DMS114 treated with DMSO at 0.1 percent for 48 hours (cell line): ENCODE measurements at regions not wholly inside any gene's neighbourhood (a gene's known extent, or its start where the extent isn't known, plus 50 kb on each side); places are given as distances from the start of the nearest gene placed in this dataset.
"Not testable (repeated sequence)": the region's sequence is repeated elsewhere in the genome, so short reads cannot be mapped to it uniquely, and the experiment has no call there.

Source experiments
- DNase-seq: peaks from one replicate; lab custom pipeline; 2025; ENCODE audit not compliant: unreplicated experiment; lab: John Stamatoyannopoulos, UW

DNA sequence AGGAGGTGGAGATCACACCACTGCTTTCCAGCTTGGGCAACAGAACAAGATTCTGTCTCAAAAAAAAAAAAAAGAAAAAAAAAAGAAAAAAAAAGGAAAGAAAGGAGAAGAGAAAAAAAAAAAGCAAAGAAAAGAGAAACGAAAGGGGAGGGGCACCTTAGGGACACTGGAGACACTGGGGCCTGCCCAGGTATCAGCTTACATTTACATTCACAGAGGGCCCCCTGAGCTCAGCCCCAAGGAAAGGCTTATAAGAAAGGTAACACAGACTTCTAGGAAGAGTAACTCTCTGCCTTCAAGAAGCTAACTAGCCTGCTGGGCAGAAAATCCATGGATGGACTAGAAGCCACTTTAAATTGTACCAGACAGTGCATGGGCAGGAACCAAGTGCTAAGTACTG is 108.8 kb downstream of the NPY start:
- no peak for DNase-seq

DNA sequence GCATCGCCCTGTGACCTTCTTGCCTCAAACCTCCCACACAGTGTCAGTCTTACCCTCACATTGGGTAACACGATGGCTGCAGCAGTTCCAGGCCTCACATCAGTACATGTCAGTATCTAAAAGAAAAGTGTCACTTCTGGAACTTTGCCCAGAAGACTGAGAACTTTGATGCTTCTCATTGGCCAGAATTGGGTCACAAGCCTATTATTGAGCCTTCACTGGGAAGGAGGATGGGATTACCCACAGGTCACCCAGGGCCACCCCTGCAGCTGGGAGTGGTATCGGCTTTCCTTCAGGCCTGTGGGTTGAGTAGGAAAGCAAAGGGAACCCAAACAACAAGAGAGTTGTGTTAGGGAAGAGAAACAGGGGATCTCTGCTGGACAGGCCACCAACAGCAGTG is 111.5 kb downstream of the NPY start:
- no peak for DNase-seq

DNA sequence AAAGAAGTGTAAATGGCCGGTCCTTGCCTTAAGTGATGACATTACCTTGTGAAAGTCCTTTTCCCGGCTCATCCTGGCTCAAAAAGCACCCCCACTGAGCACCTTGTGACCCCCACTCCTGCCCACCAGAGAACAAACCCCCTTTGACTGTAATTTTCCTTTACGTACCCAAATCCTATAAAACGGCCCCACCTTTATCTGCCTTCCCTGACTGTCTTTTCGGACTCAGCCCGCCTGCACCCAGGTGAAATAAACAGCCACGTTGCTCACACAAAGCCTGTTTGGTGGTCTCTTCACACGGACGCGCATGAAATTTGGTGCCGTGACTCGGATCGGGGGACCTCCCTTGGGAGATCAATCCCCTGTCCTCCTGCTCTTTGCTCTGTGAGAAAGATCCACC is 112.4 kb downstream of the NPY start:
- not testable (repeated sequence) for DNase-seq

DNA sequence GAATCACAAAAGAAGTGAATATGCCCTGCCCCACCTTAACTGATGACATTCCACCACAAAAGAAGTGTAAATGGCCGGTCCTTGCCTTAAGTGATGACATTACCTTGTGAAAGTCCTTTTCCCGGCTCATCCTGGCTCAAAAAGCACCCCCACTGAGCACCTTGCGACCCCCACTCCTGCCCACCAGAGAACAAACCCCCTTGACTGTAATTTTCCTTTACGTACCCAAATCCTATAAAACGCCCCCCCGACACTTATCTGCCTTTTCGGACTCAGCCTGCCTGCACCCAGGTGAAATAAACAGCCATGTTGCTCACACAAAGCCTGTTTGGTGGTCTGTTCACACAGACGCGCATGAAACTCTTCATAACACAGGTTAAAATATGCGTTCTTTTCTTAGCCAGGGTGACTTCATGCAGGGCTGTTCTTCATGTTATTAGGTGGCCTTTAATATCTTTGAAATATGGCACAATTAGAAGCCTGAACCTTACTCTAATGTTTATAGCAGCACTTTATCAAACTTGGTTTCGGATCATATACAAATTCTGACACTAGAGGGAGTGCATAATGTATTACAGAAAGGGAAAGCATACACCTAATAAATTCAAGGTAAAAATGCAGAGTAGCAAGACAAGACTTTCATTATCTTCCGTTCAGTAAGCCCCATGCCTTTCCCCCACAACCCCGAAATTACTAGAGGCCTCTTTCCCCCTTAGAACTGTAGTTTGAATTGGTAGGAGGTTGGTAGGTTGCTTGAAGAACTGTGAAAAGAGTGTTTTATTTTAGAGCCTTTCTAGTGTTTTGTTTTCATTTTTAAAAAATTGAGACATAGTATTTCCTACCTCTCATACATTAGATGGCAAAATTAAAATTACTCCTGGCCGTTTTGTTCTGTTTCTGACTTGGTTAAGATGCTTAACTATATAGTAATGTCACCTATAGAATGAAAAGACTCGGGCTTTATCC is 117.9 kb downstream of the NPY start:
- peak; percentile 15 for DNase-seq

DNA sequence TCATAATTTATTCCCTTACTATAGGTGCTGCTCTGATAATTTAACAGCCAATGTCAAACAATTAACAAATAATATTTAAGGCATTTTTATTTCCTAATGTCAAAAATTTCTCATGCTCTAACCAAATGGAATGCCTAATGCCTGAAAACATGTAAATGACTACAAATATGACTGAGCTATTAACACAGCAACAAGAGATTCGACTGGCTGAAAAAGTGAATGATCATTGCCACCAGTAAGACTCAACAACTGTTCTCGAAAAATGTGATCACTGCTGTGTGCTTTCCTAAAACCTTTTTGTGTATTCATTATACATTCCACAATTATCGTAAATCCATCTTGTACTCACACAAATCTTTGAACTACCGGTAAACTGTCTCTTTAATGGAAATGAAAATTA is 118.7 kb downstream of the NPY start:
- DNase-seq, result no peak

DNA sequence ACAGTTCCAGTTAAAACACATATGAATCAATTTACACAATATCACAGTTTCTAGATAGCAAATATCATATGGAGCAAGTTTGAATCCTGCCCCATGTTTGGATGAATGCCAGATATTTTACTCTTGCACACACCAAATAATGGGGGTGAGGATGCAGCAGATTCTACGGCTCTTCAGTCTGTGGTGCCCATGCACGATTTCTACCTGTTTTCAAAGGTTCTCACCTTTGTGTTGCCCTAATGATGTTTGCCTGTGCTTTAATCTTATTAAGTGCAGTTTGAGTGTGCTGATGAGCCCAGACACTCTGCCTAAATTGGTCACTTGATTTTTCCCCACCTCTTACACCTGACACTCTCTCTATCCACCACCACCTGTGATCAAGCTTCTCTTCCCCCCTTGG is 119.6 kb downstream of the NPY start:
- no peak for DNase-seq

DNA sequence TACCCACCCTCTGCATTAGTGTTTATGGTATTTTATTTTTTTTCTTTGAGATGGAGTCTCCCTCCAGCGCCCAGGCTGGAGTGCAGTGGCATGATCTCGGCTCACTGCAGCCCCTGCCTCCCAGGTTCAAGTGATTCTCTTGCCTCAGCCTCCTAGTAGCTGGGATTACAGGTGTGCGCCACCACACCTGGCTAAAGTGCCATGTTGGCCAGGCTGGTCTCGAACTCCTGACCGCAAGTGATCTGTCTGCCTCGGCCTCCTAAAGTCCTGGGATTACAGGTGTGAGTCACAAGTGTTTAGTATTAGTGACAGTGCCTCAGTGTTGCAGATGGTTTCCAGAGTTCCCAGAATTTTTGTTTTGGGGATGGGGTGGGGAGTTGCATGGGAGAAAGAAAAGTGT is 120.3 kb downstream of the NPY start:
- no peak for DNase-seq

DNA sequence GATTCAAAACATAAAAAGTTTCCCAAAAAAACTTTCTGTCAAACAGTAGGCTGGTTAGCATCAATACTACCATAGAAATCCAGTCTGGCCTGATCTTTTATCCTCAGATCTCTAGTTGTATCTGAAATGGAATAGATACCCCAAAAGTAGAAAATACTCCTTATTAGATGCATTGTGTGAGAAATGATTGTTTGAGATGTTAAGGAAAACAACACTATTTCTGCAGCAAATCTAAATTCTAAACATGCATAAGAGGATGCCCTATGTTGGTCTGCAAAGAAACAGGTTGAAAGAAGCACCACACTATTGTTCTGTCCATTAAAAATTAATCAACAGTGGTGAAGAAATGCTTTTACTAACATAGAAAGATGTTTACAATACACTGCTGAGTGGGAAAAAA is 121.0 kb downstream of the NPY start:
- no peak for DNase-seq

DNA sequence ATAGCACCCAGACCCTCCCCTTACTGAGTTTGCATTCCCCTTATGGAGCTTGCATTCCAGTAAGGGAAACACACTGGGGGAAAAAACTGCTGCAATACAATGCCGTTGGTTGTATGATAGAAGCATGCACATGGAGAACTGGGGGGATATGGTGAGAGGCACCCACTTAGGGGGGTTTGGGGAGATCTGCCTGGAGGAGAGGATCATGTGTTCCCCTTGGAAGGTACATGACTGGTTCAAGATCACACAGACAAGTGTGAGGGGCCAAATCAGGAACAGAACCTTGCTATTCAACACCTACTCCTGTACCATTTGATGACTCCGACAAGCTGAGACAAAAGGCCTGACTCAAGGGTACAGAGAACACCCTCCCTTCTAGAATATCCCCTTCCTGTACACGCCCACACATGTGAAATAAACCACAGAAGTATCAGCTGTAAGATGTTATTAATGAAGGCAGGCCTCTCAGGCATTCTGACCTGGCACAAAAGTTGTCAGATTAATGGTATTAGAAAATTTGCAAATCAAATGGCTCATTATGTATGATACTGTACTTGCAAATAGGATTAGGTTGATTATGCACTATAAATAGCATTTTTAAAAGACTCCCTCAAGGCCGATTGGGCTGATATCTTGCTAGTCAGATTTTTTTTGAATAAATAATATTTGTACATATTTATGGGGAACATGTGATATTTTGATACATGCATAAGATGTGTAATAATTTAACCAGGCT is 122.2 kb downstream of the NPY start:
- no peak for DNase-seq

DNA sequence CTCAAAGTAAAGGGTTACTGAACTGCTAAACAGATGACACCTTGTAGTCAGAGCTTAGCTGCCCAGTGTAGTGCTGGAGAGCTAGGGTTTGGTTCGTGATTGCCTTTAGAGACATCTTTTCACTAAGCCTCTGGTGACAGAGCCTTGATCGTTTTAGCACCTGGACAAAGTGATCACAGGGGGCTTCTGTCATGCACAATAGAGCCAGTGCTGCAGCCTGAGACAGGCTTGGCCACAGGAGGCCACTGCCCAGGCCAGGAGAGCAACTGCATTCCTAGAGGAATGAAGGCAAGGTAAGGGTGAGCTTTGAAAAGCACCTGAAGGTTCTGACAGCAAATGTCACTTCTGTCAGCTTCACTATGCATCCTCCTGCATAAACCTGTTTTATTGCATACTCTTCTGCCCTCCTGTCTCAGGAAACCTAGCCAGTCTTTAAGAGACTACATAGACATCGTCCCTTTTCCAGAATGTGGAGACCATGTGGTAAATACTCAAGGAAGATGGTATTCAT is 122.9 kb downstream of the NPY start:
- DNase-seq, result no peak

DNA sequence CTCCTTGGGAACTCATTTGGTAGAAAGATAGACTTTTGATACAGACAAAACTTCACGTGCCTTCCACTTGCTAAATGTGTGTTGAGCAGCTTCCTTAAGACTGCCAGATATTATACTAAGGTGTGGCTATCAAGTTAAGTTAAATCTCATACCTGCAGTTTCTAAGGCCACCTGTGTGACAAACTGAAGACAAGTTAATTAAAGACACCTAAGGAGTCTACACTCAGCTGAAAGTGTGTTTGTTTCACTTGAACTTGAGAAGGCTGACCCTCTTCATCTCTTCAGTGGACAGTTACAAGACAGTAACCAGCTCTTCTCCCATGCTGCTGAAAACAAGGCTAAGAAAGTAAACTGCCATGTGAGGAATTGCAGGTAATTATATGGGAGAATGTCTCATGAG is 124.0 kb downstream of the NPY start:
- no peak for DNase-seq

DNA sequence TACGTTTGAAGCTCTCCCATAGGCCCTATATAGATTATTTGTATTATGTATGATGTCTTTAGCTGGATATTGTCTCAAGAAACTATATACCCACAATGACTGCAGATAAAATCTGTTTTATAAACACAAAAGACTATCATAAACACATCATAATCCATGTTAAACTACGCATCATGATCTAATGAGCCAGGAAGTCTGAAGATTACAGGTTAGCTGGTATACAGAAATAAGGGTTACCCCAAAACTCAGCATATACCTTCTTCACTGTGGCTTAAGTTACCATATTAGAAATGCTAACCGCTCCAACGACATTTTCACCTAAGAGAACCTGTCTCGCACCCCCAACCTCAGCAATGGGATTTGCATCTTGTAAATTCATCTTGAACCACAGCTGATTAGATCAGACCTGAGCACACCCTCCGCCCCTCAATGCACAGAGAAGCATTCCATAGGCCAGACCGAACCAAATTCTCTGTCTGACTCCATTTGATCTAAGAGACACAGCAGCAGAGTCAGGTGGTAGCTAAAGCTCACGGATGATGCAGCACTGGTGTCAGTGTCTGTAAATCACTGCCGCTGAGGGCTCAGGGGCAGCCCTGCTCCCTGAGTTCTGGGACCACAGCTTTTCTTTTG is 124.9 kb downstream of the NPY start:
- DNase-seq, result no peak

DNA sequence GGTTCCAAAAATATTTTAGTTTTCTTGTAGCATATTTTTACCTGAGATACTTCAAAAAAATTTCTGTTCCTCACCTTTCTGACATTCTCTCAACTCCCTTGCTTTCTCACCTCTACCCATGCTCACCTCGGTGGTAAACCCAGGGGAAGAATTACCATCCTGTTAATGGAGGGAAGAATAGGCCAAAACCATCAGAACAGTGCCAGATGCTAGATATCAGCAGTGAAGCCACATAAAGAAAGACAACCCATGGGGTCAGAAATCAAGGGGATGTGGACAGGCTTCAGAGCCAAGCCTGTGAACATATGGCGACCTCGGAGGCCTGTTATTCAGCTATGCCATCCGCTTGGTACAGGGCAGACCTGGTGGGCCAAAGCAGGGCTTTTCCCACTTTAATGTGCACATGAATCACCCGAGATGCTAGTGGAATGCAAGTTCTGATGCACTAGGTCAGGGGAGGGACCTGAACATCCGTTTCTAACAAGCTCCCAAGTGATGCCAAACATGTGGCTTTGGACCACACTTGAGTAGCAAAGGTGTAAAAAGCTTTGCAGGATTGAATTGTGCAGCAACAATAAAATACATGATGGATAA is 125.5 kb downstream of the NPY start:
- DNase-seq, result no peak

DNA sequence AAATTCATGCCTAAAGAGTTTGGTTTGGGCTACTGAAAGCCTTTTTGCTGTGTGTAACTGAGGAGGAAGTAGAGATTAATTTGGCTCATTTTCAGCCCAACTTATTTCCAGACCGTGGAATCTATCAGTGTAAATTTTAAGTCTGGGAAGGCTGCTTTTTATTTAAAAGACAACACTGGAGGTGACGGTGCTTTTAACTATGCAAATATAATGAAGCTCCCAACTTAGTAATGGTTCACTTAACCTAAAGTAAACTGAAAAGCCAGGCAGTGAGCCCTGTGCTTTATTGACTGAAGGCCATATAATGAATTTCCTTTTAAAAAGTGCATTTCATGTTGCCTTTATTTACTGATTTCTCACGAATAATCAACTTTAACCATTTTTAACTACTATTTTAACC is 127.2 kb downstream of the NPY start:
- no peak for DNase-seq

DNA sequence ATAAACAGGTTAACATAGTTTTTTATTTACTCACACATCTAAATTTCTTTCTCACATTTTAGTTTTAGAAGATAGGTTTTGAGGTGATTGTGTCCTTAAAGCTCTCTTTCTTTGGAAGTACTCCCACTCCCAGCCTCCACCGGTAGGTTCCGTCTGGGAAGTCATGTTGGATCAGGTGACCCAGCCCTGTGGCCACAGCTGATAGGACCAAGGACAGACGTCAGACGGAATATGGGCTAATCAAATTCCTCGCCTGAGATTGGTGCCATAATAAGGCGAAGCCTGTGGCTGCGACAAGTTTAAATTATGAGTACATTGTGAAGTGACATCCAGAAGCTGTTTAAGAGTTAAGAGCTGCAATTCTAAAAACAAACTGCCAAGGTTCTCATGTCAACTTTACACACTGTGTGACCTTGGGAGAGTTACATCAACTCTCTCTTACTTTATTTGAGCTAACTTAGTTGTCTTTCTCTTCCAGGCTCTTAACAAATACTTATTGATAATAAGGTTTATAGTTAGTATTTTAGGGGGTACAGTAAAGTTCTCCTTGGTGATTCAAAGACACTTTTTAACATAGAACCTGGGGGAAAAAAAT is 133.6 kb downstream of the NPY start:
- no peak for DNase-seq

DNA sequence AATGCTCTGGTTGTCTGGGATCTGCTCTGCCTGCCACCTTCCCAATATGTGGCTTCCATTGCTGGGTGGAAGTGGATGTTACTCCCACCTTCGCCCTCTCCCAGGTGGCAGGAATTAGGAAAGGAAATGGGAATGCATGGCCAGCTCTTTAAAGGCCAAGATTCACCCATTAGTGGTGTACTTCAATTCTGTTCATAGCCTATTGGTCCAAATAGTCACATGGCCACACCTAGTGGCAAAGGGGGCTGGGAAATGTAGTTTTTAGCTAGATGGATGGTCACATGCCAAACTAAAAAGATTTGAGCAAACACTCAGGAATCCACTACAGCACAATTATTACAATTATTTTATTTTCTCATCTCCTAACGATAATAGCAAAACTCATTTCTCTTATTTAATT is 135.1 kb downstream of the NPY start:
- DNase-seq, result no peak

DNA sequence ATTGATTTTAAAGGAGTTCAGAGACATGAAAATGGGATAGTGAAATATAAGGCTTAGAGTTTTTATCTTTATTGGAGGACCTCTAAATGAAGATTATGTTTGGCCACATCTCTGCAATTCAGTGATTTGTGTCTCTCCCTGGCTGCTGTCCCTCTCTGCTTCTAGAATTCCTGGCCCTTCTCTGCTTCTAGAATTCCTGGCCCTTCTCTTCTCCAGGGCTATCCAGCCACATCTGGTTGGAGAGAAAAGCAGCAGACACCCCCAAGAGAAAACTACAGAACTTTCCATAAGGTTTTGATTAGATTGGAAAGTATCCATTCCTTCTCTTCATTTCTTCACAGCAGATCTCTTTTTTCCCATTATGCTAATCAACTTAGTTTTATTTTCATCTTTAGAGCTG is 135.5 kb downstream of the NPY start:
- no peak for DNase-seq

DNA sequence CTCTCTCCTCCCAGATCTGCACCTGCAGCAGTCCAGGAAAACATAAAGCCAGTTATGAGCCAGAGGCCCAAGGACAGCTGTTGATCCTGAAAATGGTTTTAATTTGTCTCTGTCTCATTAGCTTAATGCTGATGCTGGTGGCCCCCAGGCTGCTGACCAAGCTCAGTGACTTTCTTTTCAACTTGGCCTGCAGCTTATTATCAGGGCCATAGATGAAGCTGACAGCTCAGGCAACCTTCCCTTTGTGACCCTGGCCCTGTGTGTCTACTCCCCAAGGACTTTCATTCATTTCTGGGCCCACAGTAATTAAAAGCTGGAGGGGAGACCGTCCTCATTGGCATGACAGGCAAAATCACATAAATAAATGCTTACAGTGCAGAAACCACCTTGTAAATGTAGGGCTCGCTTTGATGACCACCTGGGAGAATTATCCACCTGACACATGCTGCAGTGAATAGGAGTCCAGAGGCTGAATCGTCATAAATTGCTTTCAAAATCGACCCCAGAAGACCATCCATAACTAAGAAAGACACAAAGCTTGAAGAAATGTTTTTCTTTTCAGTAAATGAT is 138.5 kb downstream of the NPY start:
- no peak for DNase-seq

DNA sequence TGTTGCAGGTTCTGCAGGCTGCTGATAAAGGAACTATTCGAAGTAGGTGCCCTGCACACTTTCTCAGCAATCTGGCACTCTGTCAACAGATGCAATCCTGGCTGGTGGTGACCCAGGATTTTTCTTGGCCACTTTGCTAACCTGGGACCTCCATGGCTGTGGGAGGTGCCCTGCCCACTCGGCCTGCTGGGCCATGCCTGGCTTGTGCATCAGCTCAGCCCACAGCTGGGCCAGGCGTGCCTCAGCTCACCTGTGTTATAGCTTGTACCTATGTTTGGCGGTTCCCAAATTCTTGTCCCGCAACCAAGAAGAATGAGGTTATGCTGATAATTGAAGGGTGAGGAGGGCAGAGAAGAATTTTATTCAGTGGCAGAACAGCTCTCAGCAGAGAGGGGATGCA is 141.7 kb downstream of the NPY start:
- DNase-seq, result no peak

DNA sequence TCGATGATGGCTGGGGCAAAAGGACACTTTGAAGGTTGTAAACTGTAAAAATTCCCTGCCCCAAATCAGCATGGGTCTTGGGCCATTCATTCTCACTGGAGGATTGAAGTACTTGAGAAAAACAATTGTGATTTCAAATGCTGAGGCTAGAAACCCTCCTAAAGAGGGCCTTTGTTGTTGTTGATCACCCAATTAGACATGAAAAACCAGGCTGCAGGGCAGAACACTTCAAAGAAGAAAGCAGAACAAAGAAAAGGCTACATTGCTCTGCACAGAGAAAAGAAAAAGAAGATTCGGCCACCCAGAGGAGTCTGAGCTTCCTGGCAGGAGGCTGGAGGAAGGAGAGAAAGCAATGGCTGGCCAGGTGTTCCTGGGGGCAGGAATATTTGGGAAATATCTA is 143.1 kb downstream of the NPY start:
- DNase-seq, result no peak

DNA sequence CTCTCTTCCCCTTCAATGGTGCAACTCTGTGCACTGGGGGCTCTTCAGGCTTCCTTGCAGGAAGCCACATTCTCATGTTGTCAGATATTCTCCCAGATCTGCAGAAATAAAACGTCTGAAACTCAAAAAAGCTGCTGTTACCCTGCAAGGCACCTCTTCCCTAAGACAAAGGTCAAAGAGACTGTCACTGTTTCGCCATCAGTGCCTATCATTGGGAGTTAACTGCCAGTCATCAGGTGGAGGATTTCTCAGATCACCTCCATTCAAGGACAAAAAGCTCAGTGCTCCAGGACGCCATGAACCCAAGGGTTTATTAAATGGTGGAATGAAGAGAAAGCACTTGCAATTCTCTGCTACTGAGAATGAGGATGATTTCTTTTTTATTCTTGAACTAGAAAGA is 144.6 kb upstream of the PALS2 start:
- no peak for DNase-seq
